Heart left ventricle (tissue), 16 donors: ENCODE measurements at regions not wholly inside any gene's neighbourhood (a gene's known extent, or its start where the extent isn't known, plus 50 kb on each side); places are given as distances from the start of the nearest gene placed in this dataset.

Experiments used
- ATAC-seq, 4 donors: fragments of 200-7000 bp; cut with Tn5 transposase; one replicate each; pipeline ENCODE4 v1.9.1; 2020 to 2022; ENCODE audit warnings: moderate library complexity in 4 of 4, mild to moderate bottlenecking in 3 of 4, moderate number of reproducible peaks in 1 of 4
- DNase-seq, 5 donors: peaks; one replicate each; pipeline ENCODE4 v3.0.0-alpha.2; 2020
- H3K27ac ChIP-seq, 12 donors: fragments of 200-600 bp; sonication (generic) in 4 of 12; one replicate each; pipeline versions ENCODE4 v1.5.0 to v1.8.0; 2016 to 2022; ENCODE audit warnings: mild to moderate bottlenecking in 2 of 12
- H3K27me3 ChIP-seq, 9 donors: fragments of 200-600 bp; sonication (generic) in 2 of 9; one replicate each; pipeline versions ENCODE4 v1.5.1 to v1.8.0; 2016 to 2022; ENCODE audit warnings: mild to moderate bottlenecking in 3 of 9
- H3K36me3 ChIP-seq, 9 donors: fragments of 200-600 bp; sonication (generic) in 2 of 9; one replicate each; pipeline versions ENCODE4 v1.5.0 to v1.8.0; 2018 to 2022; ENCODE audit warnings: mild to moderate bottlenecking in 2 of 9
- H3K4me1 ChIP-seq, 12 donors: fragments of 200-600 bp; sonication (generic) in 4 of 12; one replicate each; pipeline versions ENCODE4 v1.5.0 to v1.8.0; 2016 to 2022; ENCODE audit warnings: mild to moderate bottlenecking in 3 of 12
- H3K4me3 ChIP-seq, 12 donors: fragments of 200-600 bp; sonication (generic) in 4 of 12; one replicate each; pipeline versions ENCODE4 v1.5.0 to v1.8.0; 2017 to 2022; ENCODE audit warnings: mild to moderate bottlenecking in 9 of 12, moderate library complexity in 4 of 12
- H3K9me3 ChIP-seq, 12 donors: fragments of 200-600 bp; sonication (generic) in 4 of 12; one replicate each; pipeline versions ENCODE4 v1.5.0 to v1.8.0; 2016 to 2022; ENCODE audit warnings: mild to moderate bottlenecking in 1 of 12
- POLR2A ChIP-seq, 2 donors: fragments of 450-650 bp; IDR thresholded peaks; one replicate each; pipeline ENCODE4 v1.6.1; 2017; ENCODE audit warnings: antibody characterized with exemption in 2 of 2, mild to moderate bottlenecking in 2 of 2, moderate library complexity in 2 of 2
- WGBS, 4 donors: extraction: QIAGEN DNeasy Blood & Tissue Kit in 2 of 4; methylation state at CpG; one replicate each; pipeline versions ENCODE4 v1.1.5 to v1.1.7; 2013 to 2018; 5-methylcytosine and 5-hydroxymethylcytosine counted together
- intact Hi-C, 10 donors: fragments of 100-400 bp; cut with DNase I; formaldehyde crosslinking; loops; one replicate each; pipeline versions ENCODE4 v1.11.1 to v1.14.2; 2022
- TF ChIP-seq, protein P1 (sequence below), 12 donors: fragments of 200-600 bp; sonication (generic) in 4 of 12; IDR thresholded peaks; one replicate each; pipeline versions ENCODE4 v1.5.0 to v1.8.0; 2018 to 2022; ENCODE audit warnings: antibody characterized with exemption in 12 of 12, mild to moderate bottlenecking in 5 of 12
- donor health status: ischemic (EF 13 %, LVEDD 7.1; RV severe dilation, severe dysfunction).
- donor health status: healthy with polysubstance abuse.
- donor health status: DM: no; HTN: yes; CAD: no.
- donor health status: DM: no; HTN: no; CAD: no.
- donor health status: ischemic (EF 25% LVEDD 6.9; RV normal size, moderate dysfunction).
- donor health status: ischemic (EF 25% LVEDD 5.7; RV mildly dilated, moderate dysfunction).
- donor health status: healthy.
- donor health status: DM: yes; HTN: yes; CAD: no.
- donor health status: ischemic (EF 35%, LVEDD 5.7; RV mildly dilated, moderate dysfunction).
- donor health status: nonischemic (EF 11% LVEDD 7.7; RV severe dilation, severe dysfunction).
- donor health status: DM: yes; HTN: yes; CAD: no.
- donor health status: PGD.
- donor health status: ischemic (EF 29% LVEDD 5.4; RV normal size, mild dysfunction).
- donor health status: nonischemic (EF 23%, LVEDD 6.1; RV moderate dilation, normal function).

DNA sequence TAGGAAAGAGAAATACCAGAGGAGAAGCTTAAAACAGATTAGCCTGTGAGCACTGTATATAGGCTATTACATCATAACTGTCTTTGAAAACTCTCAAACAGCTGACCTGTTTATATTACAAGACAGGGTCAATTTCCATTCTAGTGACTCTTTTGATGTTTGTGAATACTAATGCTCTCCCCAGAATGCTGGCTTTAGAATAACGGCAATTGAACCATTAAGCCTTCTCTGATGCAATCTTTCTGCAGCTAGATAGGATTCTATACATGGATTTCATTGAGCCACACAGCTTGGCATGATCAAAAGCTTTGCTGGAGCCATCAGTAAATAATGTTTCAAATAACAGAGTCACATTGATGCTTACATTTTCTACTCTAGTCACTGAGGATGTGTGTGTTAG, 122.7 kb upstream of the FAT3 start:
- intact Hi-C loops: no loop called here

DNA sequence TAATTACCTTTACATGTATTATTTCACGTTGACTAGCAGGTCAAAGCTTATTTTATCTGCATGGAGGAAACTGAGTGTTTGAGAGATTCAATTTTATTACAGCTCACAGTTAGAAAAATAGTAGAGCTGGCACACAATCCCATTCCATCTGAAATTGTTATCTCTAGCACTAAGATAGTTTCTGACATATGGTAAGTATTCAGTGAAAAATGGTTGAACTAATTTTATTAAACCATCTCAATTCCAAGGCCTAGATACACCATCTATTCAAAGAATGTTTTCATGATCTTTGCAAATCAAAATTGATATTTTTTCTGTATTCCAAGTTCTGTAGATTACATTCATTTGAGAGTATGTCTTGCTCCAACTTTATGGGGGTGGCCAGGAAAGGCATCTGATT, 125.4 kb upstream of the FAT3 start:
- no peak overlapping the region for H3K27ac ChIP-seq
- WGBS, 4 donors: 70 to 81% (median 74%) methylated on average over 1 of the region's 1 CpG
- DNase-seq (no peak), ATAC-seq (no peak)
- H3K4me1 ChIP-seq: no peaks in the 10 kb centered on the region
- TF ChIP-seq, protein P1, sequence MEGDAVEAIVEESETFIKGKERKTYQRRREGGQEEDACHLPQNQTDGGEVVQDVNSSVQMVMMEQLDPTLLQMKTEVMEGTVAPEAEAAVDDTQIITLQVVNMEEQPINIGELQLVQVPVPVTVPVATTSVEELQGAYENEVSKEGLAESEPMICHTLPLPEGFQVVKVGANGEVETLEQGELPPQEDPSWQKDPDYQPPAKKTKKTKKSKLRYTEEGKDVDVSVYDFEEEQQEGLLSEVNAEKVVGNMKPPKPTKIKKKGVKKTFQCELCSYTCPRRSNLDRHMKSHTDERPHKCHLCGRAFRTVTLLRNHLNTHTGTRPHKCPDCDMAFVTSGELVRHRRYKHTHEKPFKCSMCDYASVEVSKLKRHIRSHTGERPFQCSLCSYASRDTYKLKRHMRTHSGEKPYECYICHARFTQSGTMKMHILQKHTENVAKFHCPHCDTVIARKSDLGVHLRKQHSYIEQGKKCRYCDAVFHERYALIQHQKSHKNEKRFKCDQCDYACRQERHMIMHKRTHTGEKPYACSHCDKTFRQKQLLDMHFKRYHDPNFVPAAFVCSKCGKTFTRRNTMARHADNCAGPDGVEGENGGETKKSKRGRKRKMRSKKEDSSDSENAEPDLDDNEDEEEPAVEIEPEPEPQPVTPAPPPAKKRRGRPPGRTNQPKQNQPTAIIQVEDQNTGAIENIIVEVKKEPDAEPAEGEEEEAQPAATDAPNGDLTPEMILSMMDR (IDR thresholded peaks at IDR 0.05): no peak
- no peak for TF ChIP-seq POLR2A (IDR thresholded peaks at IDR 0.05)
- H3K27me3 ChIP-seq: no peaks in the 10 kb centered on the region
- no peak overlapping the region for H3K4me3 ChIP-seq
- H3K9me3 ChIP-seq: no peaks in the 10 kb centered on the region
- no peaks in the 10 kb centered on the region for H3K36me3 ChIP-seq
- intact Hi-C loops: no loop called here

More for the DNA sequence above, 122.7 kb upstream of the FAT3 start:
- WGBS, 4 donors: 67 to 78% (median 73%) methylated on average over 1 of the region's 1 CpG
- no peak overlapping the region for H3K4me3 ChIP-seq
- H3K9me3 ChIP-seq: no peaks in the 10 kb centered on the region
- H3K4me1 ChIP-seq: no peaks in the 10 kb centered on the region
- H3K36me3 ChIP-seq: no peaks in the 10 kb centered on the region
- no peaks in the 10 kb centered on the region for H3K27me3 ChIP-seq
- DNase-seq (no peak), ATAC-seq (no peak)
- H3K27ac ChIP-seq: no peak overlapping the region
- TF ChIP-seq, protein P1 (IDR thresholded peaks at IDR 0.05): no peak
- TF ChIP-seq POLR2A (IDR thresholded peaks at IDR 0.05): no peak

DNA sequence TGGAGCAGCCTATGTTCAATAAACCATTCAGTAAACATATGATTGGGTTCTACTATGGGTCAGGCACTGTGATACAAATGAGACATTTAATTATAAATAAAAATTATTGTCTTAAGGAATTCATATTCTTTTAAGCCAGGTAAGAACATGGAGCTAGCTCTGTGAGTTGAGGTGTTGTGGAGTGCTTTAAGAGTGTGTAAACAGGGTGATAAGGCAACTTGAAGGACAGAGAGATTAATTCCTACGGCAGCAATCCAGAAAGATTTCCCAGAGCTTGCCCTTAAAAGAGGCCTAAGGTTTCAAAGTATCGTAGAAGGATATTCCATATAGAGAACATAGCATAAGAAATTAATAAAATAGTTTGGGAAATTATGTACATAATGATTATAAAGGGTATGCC, 126.4 kb upstream of the FAT3 start:
- ATAC-seq: no peak
- no peaks in the 10 kb centered on the region for H3K27me3 ChIP-seq
- H3K36me3 ChIP-seq: no peaks in the 10 kb centered on the region
- WGBS, 4 donors: 54 to 67% (median 58%) methylated on average over 2 of the region's 2 CpGs
- no peak overlapping the region for H3K27ac ChIP-seq
- H3K4me3 ChIP-seq: no peak overlapping the region
- intact Hi-C loops: no loop called here
- H3K9me3 ChIP-seq: peaks cover 0 to 3% (median 0%) of the 10 kb centered on the region in 12 donors
- no peaks in the 10 kb centered on the region for H3K4me1 ChIP-seq
- TF ChIP-seq, protein P1 (IDR thresholded peaks at IDR 0.05): no peak
- no peak for TF ChIP-seq POLR2A (IDR thresholded peaks at IDR 0.05)
- no peak for DNase-seq

DNA sequence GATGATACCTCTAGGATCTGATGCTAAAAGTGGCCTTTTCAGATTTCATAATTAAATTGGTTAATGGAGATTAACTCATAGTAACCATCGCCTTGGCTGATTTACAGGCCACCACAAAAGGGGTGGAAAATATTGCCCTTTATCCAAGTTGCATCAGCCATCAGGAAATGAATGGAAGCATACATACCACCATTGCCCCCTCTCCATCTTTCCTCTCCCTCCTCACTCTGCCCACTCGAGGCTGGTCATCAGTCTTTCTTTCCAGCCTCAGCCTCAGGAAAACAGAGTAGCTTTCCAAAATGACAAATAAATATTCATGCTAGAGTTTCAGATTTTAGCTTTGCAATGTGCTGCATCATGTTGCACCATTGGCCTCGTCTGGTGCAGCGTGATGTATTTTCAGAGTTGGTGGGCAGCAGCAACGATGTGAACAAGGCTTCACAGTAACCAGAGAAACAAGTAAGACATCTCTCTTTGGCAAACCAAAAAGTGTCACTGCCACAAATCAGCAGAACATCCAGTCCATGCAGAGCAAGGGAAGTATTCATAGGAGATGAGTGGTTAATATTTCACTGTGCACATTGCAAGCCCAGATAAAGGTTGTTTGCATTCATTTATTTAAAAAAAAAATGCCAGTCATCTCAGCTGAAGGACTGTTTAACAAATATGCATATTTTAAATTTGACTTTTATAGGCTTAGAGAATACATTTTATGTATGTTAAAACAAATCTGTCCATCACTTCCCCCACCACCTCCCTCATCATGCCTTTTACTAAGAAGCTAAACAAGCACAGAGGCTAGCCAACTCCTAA, 136.7 kb upstream of the FAT3 start:
- intact Hi-C loops: no loop called here
- H3K36me3 ChIP-seq: no peaks in the 10 kb centered on the region
- no peaks in the 10 kb centered on the region for H3K4me1 ChIP-seq
- no peaks in the 10 kb centered on the region for H3K27me3 ChIP-seq
- 66 to 82% (median 76%) methylated on average over 5 of the region's 5 CpGs for WGBS, 4 donors
- ATAC-seq: no peak
- peaks cover 0 to 15% (median 0%) of the 10 kb centered on the region in 12 donors for H3K9me3 ChIP-seq
- no peak overlapping the region for H3K4me3 ChIP-seq
- no peak for TF ChIP-seq POLR2A (IDR thresholded peaks at IDR 0.05)
- TF ChIP-seq, protein P1 (IDR thresholded peaks at IDR 0.05): no peak
- DNase-seq: no peak
- H3K27ac ChIP-seq: no peak overlapping the region
